GM18505 (cell line): ENCODE measurements at regions not wholly inside any gene's neighbourhood (a gene's known extent, or its start where the extent isn't known, plus 50 kb on each side); places are given as distances from the start of the nearest gene placed in this dataset.

Experiments used
- ATAC-seq: cut with Tn5 transposase; IDR thresholded peaks from one replicate; pipeline ENCODE4 v1.9.1; 2021; ENCODE audit not compliant: unreplicated experiment
- POLR2A ChIP-seq: IDR thresholded peaks from 4 replicates; pipeline ENCODE4 v1.6.1; 2011; ENCODE audit warnings: borderline replicate concordance; ENCODE audit not compliant: insufficient read depth, insufficient read length; ENCODE audit errors: extremely low read depth

GRCh38 chr14:39956372-39956771 is 524.1 kb upstream of the FBXO33 start:
- TF ChIP-seq POLR2A = no peak
- ATAC-seq = no peak

- ATAC-seq = no peak
- no peak for TF ChIP-seq POLR2A
Observed at GRCh38 chr14:39948235-39948634, 516.0 kb upstream of the FBXO33 start.

GRCh38 chr14:39946807-39947206 is 514.6 kb upstream of the FBXO33 start:
- ATAC-seq = no peak
- no peak for TF ChIP-seq POLR2A

- ATAC-seq = no peak
Observed at GRCh38 chr14:39939023-39939422, 506.8 kb upstream of the FBXO33 start.

GRCh38 chr14:39912192-39913100 is 480.2 kb upstream of the FBXO33 start:
- no peak for TF ChIP-seq POLR2A
- ATAC-seq = peak; percentile 86

More at GRCh38 chr14:39939023-39939422, 506.8 kb upstream of the FBXO33 start:
- no peak for TF ChIP-seq POLR2A

- no peak for TF ChIP-seq POLR2A
Observed at GRCh38 chr14:39897657-39898056, 465.4 kb upstream of the FBXO33 start.

GRCh38 chr14:39890026-39890425 is 457.8 kb upstream of the FBXO33 start:
- TF ChIP-seq POLR2A = no peak
- no peak for ATAC-seq

More at GRCh38 chr14:39897657-39898056, 465.4 kb upstream of the FBXO33 start:
- ATAC-seq = no peak

GRCh38 chr14:39884091-39884490 is 451.9 kb upstream of the FBXO33 start:
- TF ChIP-seq POLR2A = no peak
- no peak for ATAC-seq

- ATAC-seq = no peak
- no peak for TF ChIP-seq POLR2A
Observed at GRCh38 chr14:39880965-39881364, 448.7 kb upstream of the FBXO33 start.

- no peak for ATAC-seq
- TF ChIP-seq POLR2A = no peak
Observed at GRCh38 chr14:39880106-39880695, 448.0 kb upstream of the FBXO33 start.

GRCh38 chr14:39877577-39878190 is 445.5 kb upstream of the FBXO33 start:
- no peak for TF ChIP-seq POLR2A
- ATAC-seq = no peak

- no peak for TF ChIP-seq POLR2A
- ATAC-seq = no peak
Observed at GRCh38 chr14:39876916-39877315, 444.7 kb upstream of the FBXO33 start.

GRCh38 chr14:39875028-39875427 is 442.8 kb upstream of the FBXO33 start:
- no peak for TF ChIP-seq POLR2A
- ATAC-seq = peak; percentile 41
